Mesendoderm (in vitro differentiated cells): ENCODE measurements at regions not wholly inside any gene's neighbourhood (a gene's known extent, or its start where the extent isn't known, plus 50 kb on each side); places are given as distances from the start of the nearest gene placed in this dataset.

Experiments
- DNase-seq: peaks from one replicate; pipeline ENCODE4 v3.0.0; 2013
- H2AK5ac ChIP-seq: 2 replicates; pipeline ENCODE4 v1.6.1; 2013; ENCODE audit warnings: low read length, inconsistent platforms
- H2BK120ac ChIP-seq: 2 replicates; pipeline ENCODE4 v1.6.1; 2013; ENCODE audit warnings: low read depth, mild to moderate bottlenecking, low read length, moderate library complexity, mixed read lengths
- H2BK15ac ChIP-seq: replicated peaks from 2 replicates; pipeline ENCODE4 v1.6.1; 2013; ENCODE audit warnings: low read depth, mild to moderate bottlenecking, moderate library complexity
- H2BK5ac ChIP-seq: 2 replicates; pipeline ENCODE4 v1.6.1; 2013; ENCODE audit warnings: low read length, inconsistent platforms
- H3K18ac ChIP-seq: 2 replicates; pipeline ENCODE4 v1.6.1; 2013; ENCODE audit warnings: mild to moderate bottlenecking, low read length, mixed read lengths
- H3K23ac ChIP-seq: one replicate; pipeline ENCODE4 v1.6.1; 2013; ENCODE audit warnings: low read length
- H3K27ac ChIP-seq: 2 replicates; pipeline ENCODE4 v1.5.1; 2013; ENCODE audit warnings: low read depth, mild to moderate bottlenecking, inconsistent platforms, low read length, moderate library complexity
- H3K27me3 ChIP-seq: 2 replicates; pipeline ENCODE4 v1.6.1; 2013; ENCODE audit warnings: low read length, control low read depth, mild to moderate bottlenecking, inconsistent platforms; ENCODE audit not compliant: insufficient read depth, poor library complexity
- H3K36me3 ChIP-seq: 2 replicates; pipeline ENCODE4 v1.6.1; 2013; ENCODE audit warnings: low read length, inconsistent platforms; ENCODE audit not compliant: control insufficient read depth, insufficient read depth
- H3K4ac ChIP-seq: one replicate; pipeline ENCODE4 v1.6.1; 2013; ENCODE audit warnings: low read depth, mild to moderate bottlenecking, low read length, moderate library complexity
- H3K4me1 ChIP-seq: 2 replicates; pipeline ENCODE4 v1.6.1; 2013; ENCODE audit warnings: low read depth, low read length, inconsistent platforms; ENCODE audit not compliant: control insufficient read depth
- H3K4me2 ChIP-seq: 2 replicates; pipeline ENCODE4 v1.6.1; 2013; ENCODE audit warnings: low read length
- H3K4me3 ChIP-seq: 2 replicates; pipeline ENCODE4 v1.5.1; 2013; ENCODE audit warnings: mild to moderate bottlenecking, low read length
- H3K56ac ChIP-seq: one replicate; pipeline ENCODE4 v1.6.1; 2013; ENCODE audit warnings: low read length
- H3K79me1 ChIP-seq: 2 replicates; pipeline ENCODE4 v1.6.1; 2013; ENCODE audit warnings: low read length, inconsistent platforms
- H3K79me2 ChIP-seq: 2 replicates; pipeline ENCODE4 v1.6.1; 2013; ENCODE audit warnings: mild to moderate bottlenecking, low read length; ENCODE audit not compliant: control insufficient read depth, insufficient read depth
- H3K9ac ChIP-seq: 2 replicates; pipeline ENCODE4 v1.6.1; 2013; ENCODE audit warnings: low read length, inconsistent platforms
- H4K5ac ChIP-seq: one replicate; pipeline ENCODE4 v1.6.1; 2013; ENCODE audit warnings: low read length
- H4K8ac ChIP-seq: one replicate; pipeline ENCODE4 v1.6.1; 2013; ENCODE audit warnings: low read depth, mild to moderate bottlenecking, control low read depth, low read length, moderate library complexity
- WGBS: extraction: QIAGEN DNeasy Blood & Tissue Kit; methylation state at CpG from one replicate; pipeline ENCODE4 v1.1.7; 2013; ENCODE audit warnings: low lambda C conversion rate, missing lambda C conversion rate; ENCODE audit not compliant: insufficient coverage; ENCODE audit errors: extremely low coverage; 5-methylcytosine and 5-hydroxymethylcytosine counted together

DNA sequence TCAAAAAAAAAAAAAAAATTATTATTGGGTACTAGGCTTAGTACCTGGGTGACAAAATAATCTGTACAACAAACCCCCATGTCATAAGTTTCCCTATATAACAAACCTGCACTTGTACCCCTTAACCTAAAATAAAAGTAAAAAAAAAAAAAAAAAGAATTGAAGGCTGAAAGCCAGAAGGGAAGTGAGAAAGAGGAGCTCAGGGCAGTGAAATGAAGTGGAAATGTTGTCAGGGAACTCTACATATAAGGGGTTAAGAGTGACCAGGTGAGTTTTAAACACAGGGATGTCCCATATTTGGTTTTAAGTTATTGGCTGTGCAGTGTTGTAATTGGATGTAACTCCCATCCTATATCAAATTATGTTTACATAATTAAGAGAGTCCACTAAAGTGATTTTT is 85.7 kb upstream of the ABCD3 start:
- no peaks in the 10 kb centered on the region for H3K36me3 ChIP-seq
- no peak overlapping the region for H4K5ac ChIP-seq
- no peak overlapping the region for H3K4me2 ChIP-seq
- no peak overlapping the region for H3K9ac ChIP-seq
- H2AK5ac ChIP-seq, result no peak overlapping the region
- H3K56ac ChIP-seq, result no peak overlapping the region
- no peak overlapping the region for H3K23ac ChIP-seq
- no peaks in the 10 kb centered on the region for H3K4me1 ChIP-seq
- no peaks in the 10 kb centered on the region for H3K27me3 ChIP-seq
- no peak overlapping the region for H3K4ac ChIP-seq
- H2BK5ac ChIP-seq, result no peak overlapping the region
- H3K4me3 ChIP-seq, result no peak overlapping the region
- no peak for DNase-seq
- no peak overlapping the region for H3K18ac ChIP-seq
- H4K8ac ChIP-seq, result no peak overlapping the region
- H3K27ac ChIP-seq, result no peak overlapping the region
- no peaks in the 10 kb centered on the region for H3K79me1 ChIP-seq
- H2BK15ac ChIP-seq, result no peak overlapping the region
- H3K79me2 ChIP-seq, result no peaks in the 10 kb centered on the region
- no peak overlapping the region for H2BK120ac ChIP-seq

DNA sequence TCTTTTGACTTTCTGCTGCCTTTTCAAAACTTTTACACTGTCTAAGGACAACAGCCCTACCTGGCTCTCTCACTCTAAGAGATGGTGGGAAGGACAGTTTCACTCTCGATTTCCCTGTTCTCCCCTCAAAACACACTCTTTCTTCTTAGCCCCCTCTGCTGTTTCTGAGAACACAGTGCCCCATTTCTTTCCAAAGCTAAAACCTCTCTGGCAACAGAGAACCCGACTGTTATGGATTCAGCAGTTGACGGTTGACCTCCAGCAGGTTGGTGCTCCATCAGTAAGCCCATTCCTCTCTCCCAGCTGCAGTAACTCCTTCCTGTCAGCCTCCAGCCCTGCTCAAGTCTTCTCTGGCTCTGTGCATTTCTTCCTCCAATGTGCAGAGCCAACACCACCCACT is 88.2 kb upstream of the ABCD3 start:
- Histone ChIP-seq H2AK5ac (no peak overlapping the region), H3K56ac (no peak overlapping the region), H3K27ac (no peak overlapping the region), H2BK15ac (no peak overlapping the region), H3K79me1 (no peaks in the 10 kb centered on the region), H3K27me3 (no peaks in the 10 kb centered on the region), H3K36me3 (no peaks in the 10 kb centered on the region), H3K9ac (no peak overlapping the region), H3K4me3 (no peak overlapping the region), H3K4ac (no peak overlapping the region), H4K8ac (no peak overlapping the region), H2BK120ac (no peak overlapping the region), H3K23ac (no peak overlapping the region), H4K5ac (no peak overlapping the region), H3K79me2 (no peaks in the 10 kb centered on the region), H2BK5ac (no peak overlapping the region), H3K4me1 (peaks cover 11% of the 10 kb centered on the region), H3K4me2 (no peak overlapping the region), H3K18ac (no peak overlapping the region)
- no CpG with 5 or more reads among the region's 3 CpGs for WGBS
- DNase-seq, result peak; percentile 77

DNA sequence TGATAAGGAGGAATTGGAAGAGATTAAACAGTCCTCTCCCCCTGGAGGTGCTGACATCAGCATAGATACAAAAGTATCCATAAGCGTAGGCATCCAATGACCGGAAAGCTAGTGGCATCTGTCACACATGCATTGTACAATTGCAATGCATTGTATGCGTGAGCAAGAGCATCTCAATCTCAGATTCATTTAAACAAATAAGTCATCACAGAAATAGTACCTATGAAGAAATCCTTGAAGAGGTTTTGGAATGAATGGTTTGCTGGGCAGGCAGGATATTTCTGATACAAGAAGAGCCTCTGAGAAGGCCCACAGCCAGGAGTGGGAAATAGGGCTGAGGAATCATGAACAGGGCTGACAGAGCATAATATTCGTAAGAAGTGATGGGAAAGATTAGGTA is 88.9 kb upstream of the ABCD3 start:
- Histone ChIP-seq H2BK15ac (peak overlapping the region; percentile 92), H3K27ac (no peak overlapping the region), H4K8ac (no peak overlapping the region), H2BK120ac (no peak overlapping the region), H2AK5ac (no peak overlapping the region), H3K4me3 (no peak overlapping the region), H3K79me1 (no peaks in the 10 kb centered on the region), H3K56ac (peak overlapping the region; percentile 44), H3K79me2 (no peaks in the 10 kb centered on the region), H3K18ac (no peak overlapping the region), H3K4me1 (peaks cover 11% of the 10 kb centered on the region), H3K4me2 (no peak overlapping the region), H3K9ac (no peak overlapping the region), H3K27me3 (no peaks in the 10 kb centered on the region), H2BK5ac (no peak overlapping the region), H4K5ac (no peak overlapping the region), H3K36me3 (no peaks in the 10 kb centered on the region), H3K23ac (no peak overlapping the region), H3K4ac (no peak overlapping the region)
- no peak for DNase-seq
- no CpG with 5 or more reads among the region's 4 CpGs for WGBS

DNA sequence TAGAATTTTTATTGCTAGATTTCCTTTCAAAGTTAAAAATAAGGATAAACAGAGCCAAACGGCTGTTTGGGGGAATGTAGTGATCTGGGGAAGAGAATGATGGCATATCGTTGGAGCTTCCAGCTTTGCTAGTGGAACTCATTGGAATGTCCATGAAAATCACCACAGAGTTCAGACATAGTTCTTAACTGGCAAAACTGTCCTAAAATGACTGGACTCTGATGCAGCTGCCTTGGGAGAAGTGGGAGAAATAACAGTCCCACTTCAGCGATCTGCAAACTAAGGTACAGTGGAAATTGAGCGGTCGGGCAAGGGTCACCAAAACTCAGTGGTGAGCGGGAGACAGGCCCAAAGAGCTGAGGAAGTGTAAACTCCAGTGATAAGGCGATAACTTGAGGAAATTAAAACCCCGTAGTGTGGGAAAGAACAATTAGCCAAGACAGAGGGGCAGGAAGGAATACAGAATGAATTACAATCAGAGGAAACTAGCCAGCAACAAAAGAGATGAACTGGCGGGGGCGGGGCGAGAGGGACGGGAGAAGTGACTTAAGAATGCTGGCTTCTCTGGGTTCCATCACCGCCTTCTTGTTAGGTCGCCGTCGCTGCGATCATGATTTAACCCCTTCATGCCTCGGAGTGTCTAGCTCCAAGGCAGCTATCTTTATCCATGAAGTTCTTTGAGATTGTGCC is 89.8 kb upstream of the ARHGAP29 start:
- no peak overlapping the region for H4K8ac ChIP-seq
- peak overlapping the region; percentile 2 for H3K9ac ChIP-seq
- H3K27ac ChIP-seq, result peak overlapping the region; percentile 87
- H3K4me1 ChIP-seq, result peaks cover 15% of the 10 kb centered on the region
- H3K56ac ChIP-seq, result peak overlapping the region; percentile 63
- no peak overlapping the region for H3K4ac ChIP-seq
- no peaks in the 10 kb centered on the region for H3K36me3 ChIP-seq
- H4K5ac ChIP-seq, result no peak overlapping the region
- H3K79me1 ChIP-seq, result no peaks in the 10 kb centered on the region
- H2AK5ac ChIP-seq, result no peak overlapping the region
- H3K27me3 ChIP-seq, result no peaks in the 10 kb centered on the region
- WGBS, result no CpG with 5 or more reads among the region's 18 CpGs
- H2BK5ac ChIP-seq, result peak overlapping the region; percentile 76
- H3K23ac ChIP-seq, result no peak overlapping the region
- H3K18ac ChIP-seq, result peak overlapping the region; percentile 94
- peak overlapping the region; percentile 100 for H2BK15ac ChIP-seq
- H2BK120ac ChIP-seq, result peak overlapping the region; percentile 92
- no peaks in the 10 kb centered on the region for H3K79me2 ChIP-seq
- H3K4me3 ChIP-seq, result no peak overlapping the region
- H3K4me2 ChIP-seq, result peak overlapping the region; percentile 9
- peak; percentile 95 for DNase-seq

DNA sequence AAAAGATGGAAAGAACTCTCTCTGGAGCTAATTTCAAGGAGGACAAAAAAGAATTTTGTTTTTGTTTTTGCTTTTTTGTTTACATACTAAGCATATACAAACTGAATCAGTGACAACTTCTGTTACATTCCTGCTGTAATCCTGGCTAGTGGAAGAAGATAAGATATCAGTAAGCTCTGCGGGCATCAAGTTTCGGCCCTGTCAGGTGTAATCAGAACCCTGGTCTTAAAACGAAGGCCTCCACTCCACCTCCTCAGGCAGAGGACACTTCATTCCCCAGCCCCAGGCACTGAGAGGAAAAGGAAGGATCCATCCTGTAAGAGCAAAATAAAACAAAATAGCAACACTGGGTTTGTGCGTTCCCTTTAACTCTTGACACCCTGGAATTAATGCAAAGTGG is 88.9 kb upstream of the ARHGAP29 start:
- Histone ChIP-seq H2BK5ac (peak overlapping the region; percentile 76), H3K36me3 (no peaks in the 10 kb centered on the region), H3K79me1 (no peaks in the 10 kb centered on the region), H3K27me3 (no peaks in the 10 kb centered on the region), H3K4me2 (no peak overlapping the region), H4K5ac (peak overlapping the region; percentile 28), H4K8ac (no peak overlapping the region), H3K9ac (no peak overlapping the region), H3K56ac (no peak overlapping the region), H3K79me2 (no peaks in the 10 kb centered on the region), H3K27ac (peak overlapping the region; percentile 87), H3K4ac (no peak overlapping the region), H2BK120ac (no peak overlapping the region), H2AK5ac (no peak overlapping the region), H3K4me1 (peaks cover 17% of the 10 kb centered on the region), H3K4me3 (no peak overlapping the region), H3K23ac (no peak overlapping the region), H3K18ac (peak overlapping the region; percentile 94), H2BK15ac (peak overlapping the region; percentile 96)
- WGBS, result no CpG with 5 or more reads among the region's 4 CpGs
- DNase-seq, result peak; percentile 96
